GM12878 (cell line): ENCODE measurements at regions not wholly inside any gene's neighbourhood (a gene's known extent, or its start where the extent isn't known, plus 50 kb on each side); places are given as distances from the start of the nearest gene placed in this dataset.

Experiments
- ATAC-seq: fragments of 200-7000 bp; cut with Tn5 transposase; 3 replicates; pipeline ENCODE4 v1.9.1; 2020; ENCODE audit warnings: mild to moderate bottlenecking, moderate library complexity
- BruUV-seq: library from RNA; stranded (reverse); fragments of 400-500 nt; replicated peaks from 2 replicates; lab custom pipeline; 2021; lab: Mats Ljungman, UMichigan
- CTCF ChIA-PET: fragments of 300-600 bp; sonication (Branson Sonifier 250); formaldehyde crosslinking; extraction: SDS; loops from one replicate; lab custom pipeline; 2021; ENCODE audit warnings: inconsistent platforms; lab: Yijun Ruan, JAX
- POLR2A ChIA-PET: fragments of 350-600 bp; formaldehyde crosslinking; extraction: SDS; loops from one replicate; lab custom pipeline; 2021; ENCODE audit warnings: inconsistent platforms; lab: Charles Lee
- RAD21 ChIA-PET: fragments of 300-600 bp; sonication (Branson Sonifier 250); formaldehyde crosslinking; loops from one replicate; lab custom pipeline; 2023; ENCODE audit warnings: antibody characterized with exemption; ENCODE audit not compliant: unreplicated experiment; lab: Charles Lee
- SMC1A ChIA-PET: fragments of 300-600 bp; sonication (Branson Sonifier 250); formaldehyde crosslinking; loops from one replicate; lab custom pipeline; 2023; ENCODE audit not compliant: unreplicated experiment, uncharacterized antibody; lab: Charles Lee
- DNase-seq: peaks from one replicate; pipeline ENCODE4 v3.0.0-alpha.2; 2011; ENCODE audit warnings: low read depth, low spot score
- FAIRE-seq: peaks from 3 replicates; lab custom pipeline; 2011; peaks lifted over from hg19 to GRCh38; lab: Jason Lieb, UNC
- H2AFZ ChIP-seq: 2 replicates; pipeline ENCODE4 v1.6.0; 2011; ENCODE audit warnings: low read depth, low read length, control low read depth; ENCODE audit not compliant: control insufficient read depth
- H3K27ac ChIP-seq: 2 replicates; pipeline ENCODE4 v1.5.1; 2011; ENCODE audit warnings: control low read depth; ENCODE audit not compliant: control insufficient read depth, insufficient read depth
- H3K27me3 ChIP-seq, 2 experiments: replicated peaks in 1 of 2; 2 replicates each; pipeline versions ENCODE4 v1.6.0 to v1.6.1; 2011; ENCODE audit warnings: low read length in 1 of 2; ENCODE audit not compliant: control insufficient read depth in 2 of 2, insufficient read depth in 2 of 2
- H3K36me3 ChIP-seq, 2 experiments: 2 replicates each; pipeline ENCODE4 v1.5.1; 2011; ENCODE audit warnings: low read length in 1 of 2; ENCODE audit not compliant: control insufficient read depth in 2 of 2, insufficient read depth in 2 of 2
- H3K4me1 ChIP-seq: 2 replicates; pipeline ENCODE4 v1.6.1; 2011; ENCODE audit warnings: mild to moderate bottlenecking, low read length, moderate library complexity, mixed read lengths; ENCODE audit not compliant: control insufficient read depth, insufficient read depth
- H3K4me2 ChIP-seq: 2 replicates; pipeline ENCODE4 v1.6.0; 2011; ENCODE audit warnings: control low read depth; ENCODE audit not compliant: control insufficient read depth, insufficient read depth
- H3K4me3 ChIP-seq: fragments of 200-600 bp; sonication (generic); 2 replicates; pipeline ENCODE4 v1.5.1; 2016
- H3K79me2 ChIP-seq: 2 replicates; pipeline ENCODE4 v1.6.0; 2011; ENCODE audit warnings: low read length; ENCODE audit not compliant: control insufficient read depth, insufficient read depth
- H3K9ac ChIP-seq: 2 replicates; pipeline ENCODE4 v1.8.0; 2011; ENCODE audit warnings: low read length, control low read depth, mixed read lengths; ENCODE audit not compliant: control insufficient read depth, insufficient read depth
- H3K9me3 ChIP-seq: replicated peaks from 3 replicates; pipeline ENCODE4 v1.5.1; 2011; ENCODE audit warnings: mild to moderate bottlenecking, low read length; ENCODE audit not compliant: control insufficient read depth, insufficient read depth
- H4K20me1 ChIP-seq: 2 replicates; pipeline ENCODE4 v1.6.0; 2011; ENCODE audit not compliant: control insufficient read depth, insufficient read depth
- BACH1 ChIP-seq: fragments of 450-650 bp; IDR thresholded peaks from 2 replicates; pipeline ENCODE4 v1.6.1; 2017; ENCODE audit warnings: mild to moderate bottlenecking, borderline replicate concordance
- BCL11A ChIP-seq: IDR thresholded peaks from 2 replicates; pipeline ENCODE4 v1.6.1; 2011; ENCODE audit warnings: low read depth, low read length
- GABPA ChIP-seq: IDR thresholded peaks from 2 replicates; pipeline ENCODE4 v1.6.1; 2014; ENCODE audit warnings: antibody characterized with exemption, low read depth, mild to moderate bottlenecking, inconsistent platforms
- IKZF2 ChIP-seq, 2 experiments: fragments of 450-650 bp; IDR thresholded peaks; 2 replicates each; pipeline ENCODE4 v1.6.1; 2017; ENCODE audit warnings: mild to moderate bottlenecking in 2 of 2, moderate library complexity in 2 of 2
- KLF5 ChIP-seq: fragments of 450-650 bp; IDR thresholded peaks from 2 replicates; pipeline ENCODE4 v1.6.1; 2014; ENCODE audit warnings: mild to moderate bottlenecking; ENCODE audit not compliant: partially characterized antibody
- MTA3 ChIP-seq: IDR thresholded peaks from 2 replicates; pipeline ENCODE4 v1.6.1; 2012; ENCODE audit warnings: low read length, inconsistent platforms, borderline replicate concordance
- MYC ChIP-seq: IDR thresholded peaks from 2 replicates; pipeline ENCODE4 v1.6.1; 2011; ENCODE audit warnings: mild to moderate bottlenecking, low read length, moderate library complexity, inconsistent platforms; ENCODE audit not compliant: insufficient read depth, insufficient replicate concordance, insufficient read length, severe bottlenecking
- PML ChIP-seq: IDR thresholded peaks from 2 replicates; pipeline ENCODE4 v1.6.1; 2012; ENCODE audit warnings: low read length, inconsistent platforms
- POLR2A ChIP-seq: IDR thresholded peaks from 2 replicates; pipeline ENCODE4 v1.6.1; 2011; ENCODE audit warnings: low read depth, mild to moderate bottlenecking, low read length
- SMARCA5 ChIP-seq: fragments of 450-650 bp; IDR thresholded peaks from 2 replicates; pipeline ENCODE4 v1.6.1; 2017; ENCODE audit warnings: mild to moderate bottlenecking
- STAT1 ChIP-seq: fragments of 450-650 bp; conservative IDR thresholded peaks from 2 replicates; pipeline ENCODE4 v1.6.1; 2014; ENCODE audit warnings: antibody characterized with exemption, mild to moderate bottlenecking
- SUZ12 ChIP-seq: fragments of 200-600 bp; sonication (generic); IDR thresholded peaks from one replicate; pipeline ENCODE4 v1.6.1; 2018; ENCODE audit warnings: antibody characterized with exemption, mild to moderate bottlenecking; ENCODE audit not compliant: unreplicated experiment
- ZNF207 ChIP-seq: fragments of 450-650 bp; IDR thresholded peaks from 2 replicates; pipeline ENCODE4 v1.6.1; 2014; ENCODE audit warnings: antibody characterized with exemption, mild to moderate bottlenecking, borderline replicate concordance
- ZNF622 ChIP-seq: fragments of 450-650 bp; IDR thresholded peaks from 2 replicates; pipeline ENCODE4 v1.6.1; 2017; ENCODE audit warnings: mild to moderate bottlenecking, inconsistent platforms
- WGBS: methylation state at CpG from one replicate; pipeline ENCODE4 v1.1.6; 2016; ENCODE audit warnings: low lambda C conversion rate; ENCODE audit not compliant: insufficient replicate concordance, insufficient coverage; ENCODE audit errors: missing lambda C conversion rate; 5-methylcytosine and 5-hydroxymethylcytosine counted together
- in situ Hi-C: fragments of 300-500 bp; cut with MboI; formaldehyde crosslinking; loops from 9 replicates; pipeline ENCODE4 v1.14.3; 2018; ENCODE audit warnings: mixed read lengths
- intact Hi-C: fragments of 100-400 bp; cut with micrococcal nuclease; formaldehyde crosslinking; loops from one replicate; pipeline ENCODE4 v1.14.2; 2022; ENCODE audit not compliant: unreplicated experiment

GRCh38 chrX:74178536-74178935 is 125.4 kb upstream of the ZCCHC13 start:
- Histone ChIP-seq H3K27ac (no peak overlapping the region), H2AFZ (no peak overlapping the region), H3K79me2 (no peaks in the 10 kb centered on the region), H3K4me1 (no peaks in the 10 kb centered on the region), H3K9ac (no peak overlapping the region), H3K36me3 (no peaks in the 10 kb centered on the region), H3K9me3 (no peaks in the 10 kb centered on the region), H3K27me3 (no peaks in the 10 kb centered on the region), H3K4me2 (no peak overlapping the region), H3K4me3 (no peak overlapping the region), H4K20me1 (no peaks in the 10 kb centered on the region)
- TF ChIP-seq STAT1 (no peak), KLF5 (no peak), ZNF622 (no peak), PML (no peak), IKZF2 (IDR thresholded peaks at IDR 0.05) (no peak), POLR2A (no peak), SUZ12 (no peak), MYC (no peak), GABPA (no peak), BCL11A (no peak), MTA3 (no peak), ZNF207 (no peak), BACH1 (no peak), SMARCA5 (no peak)
- ChIA-PET POLR2A (no interaction called here), RAD21 (no interaction called here), SMC1A (no interaction called here), CTCF (no interaction called here)
- intact Hi-C loops (no loop called here), in situ Hi-C loops (no loop called here)
- WGBS, result 51% methylated on average over 12 of the region's 12 CpGs
- FAIRE-seq (no peak), ATAC-seq (no peak), DNase-seq (no peak)
- no TSS peak for BruUV-seq
